OCI-M1 (cell line): ENCODE measurements at regions not wholly inside any gene's neighbourhood (a gene's known extent, or its start where the extent isn't known, plus 50 kb on each side); places are given as distances from the start of the nearest gene placed in this dataset.
"Not testable (repeated sequence)": the region's sequence is repeated elsewhere in the genome, so short reads cannot be mapped to it uniquely, and the experiment has no call there.

ENCODE experiments used
- DNase-seq: peaks from one replicate; lab custom pipeline; 2025; lab: John Stamatoyannopoulos, UW

DNA sequence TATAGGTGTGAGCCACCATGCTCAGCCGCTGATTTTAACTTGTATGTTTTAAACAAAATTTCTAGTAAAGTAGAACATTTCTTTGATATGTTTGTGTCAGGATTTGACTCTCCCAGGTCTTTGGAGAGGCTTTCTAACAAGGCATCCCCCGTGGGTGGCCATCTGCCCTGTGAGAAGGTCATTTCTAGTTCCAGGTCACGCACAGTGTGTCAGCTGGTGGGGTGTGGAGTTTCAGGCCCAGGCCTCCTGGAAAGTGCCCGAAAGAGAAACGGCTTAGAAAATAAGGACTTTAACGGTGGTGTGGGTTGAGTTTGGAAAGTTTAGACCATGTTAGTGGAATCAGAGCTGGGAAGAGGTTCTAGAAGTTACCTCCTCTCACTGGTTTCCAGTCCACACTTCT is 61.0 kb downstream of the SPDYE17 start:
- not testable (repeated sequence) for DNase-seq

DNA sequence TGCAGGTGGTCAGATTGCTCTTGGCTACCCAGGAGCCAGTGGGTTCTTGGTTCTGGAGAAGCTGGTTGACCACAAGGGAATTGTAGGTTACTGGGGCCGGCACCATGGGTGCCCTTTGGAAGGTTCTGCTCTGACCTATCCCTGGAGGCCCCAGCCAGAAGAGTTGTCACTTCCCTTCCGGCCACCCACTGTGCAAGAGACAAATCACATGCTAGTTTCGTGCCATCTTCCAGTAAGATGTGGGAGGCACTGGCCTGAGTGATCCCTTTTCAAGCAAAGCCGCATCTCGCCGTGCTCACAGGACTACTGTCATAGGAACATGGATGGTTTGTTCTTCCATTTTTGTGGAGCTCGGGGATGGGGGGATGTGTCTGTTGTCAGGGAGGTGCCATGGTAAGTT is 62.3 kb downstream of the SPDYE17 start:
- DNase-seq, result not testable (repeated sequence)

DNA sequence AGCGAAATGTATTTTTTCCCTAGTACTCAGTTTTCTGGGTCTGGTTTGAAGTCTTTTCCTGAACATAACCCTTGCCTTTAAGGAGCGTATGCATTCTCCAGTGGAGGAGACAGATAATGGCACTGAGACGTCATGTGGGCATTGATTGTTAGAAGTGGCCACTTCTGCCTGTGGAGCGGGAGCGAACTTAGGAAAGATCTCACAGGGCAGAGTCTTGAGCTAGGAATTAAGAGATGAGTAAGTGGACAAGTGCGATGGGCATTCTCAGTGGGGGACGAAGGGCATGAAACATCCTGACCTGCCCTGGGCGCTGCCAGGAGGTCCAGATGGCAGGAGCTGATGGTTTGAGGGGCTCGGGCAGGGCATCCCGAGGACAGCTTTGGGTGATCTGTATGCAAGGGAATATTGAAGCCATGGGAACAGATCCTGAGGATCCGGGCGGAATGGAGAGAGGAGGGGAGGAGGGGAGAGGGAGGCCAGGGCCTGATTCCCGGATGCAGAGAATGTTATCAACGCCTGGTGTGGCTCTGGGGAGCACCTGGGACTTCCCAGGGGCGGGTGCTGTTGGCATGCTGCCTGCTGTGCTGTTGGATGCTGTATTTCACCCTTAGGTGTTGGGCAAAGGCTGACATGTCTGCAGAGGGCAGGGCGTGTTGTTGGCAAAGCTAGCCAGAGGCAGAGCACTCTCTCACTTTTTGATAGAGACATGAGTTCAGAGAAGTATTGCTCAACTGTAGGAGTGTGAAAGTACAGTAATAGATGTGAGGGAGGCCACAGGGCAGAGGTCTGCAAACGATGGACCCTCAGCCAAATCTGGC is 66.2 kb downstream of the SPDYE17 start:
- DNase-seq, result not testable (repeated sequence)

DNA sequence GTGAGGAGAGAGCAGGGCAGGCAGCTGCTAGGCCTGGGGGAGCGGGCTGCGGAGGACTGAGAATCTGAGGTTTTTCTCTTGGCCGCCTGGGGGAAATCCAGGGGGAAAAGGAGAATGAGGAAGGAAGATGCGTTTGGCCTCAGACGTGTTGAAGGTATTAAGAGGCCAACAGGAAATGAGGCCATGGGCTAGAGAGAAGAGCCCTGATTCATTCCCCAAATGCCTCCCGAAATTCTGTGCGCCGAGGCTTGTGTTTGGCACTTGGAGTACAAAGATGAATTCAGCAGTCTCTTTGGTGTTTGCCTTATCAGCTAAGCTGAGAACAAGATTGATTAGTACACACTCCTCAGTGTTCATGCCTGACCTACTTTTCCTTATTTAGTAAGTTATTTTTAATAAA is 68.1 kb downstream of the SPDYE17 start:
- not testable (repeated sequence) for DNase-seq

DNA sequence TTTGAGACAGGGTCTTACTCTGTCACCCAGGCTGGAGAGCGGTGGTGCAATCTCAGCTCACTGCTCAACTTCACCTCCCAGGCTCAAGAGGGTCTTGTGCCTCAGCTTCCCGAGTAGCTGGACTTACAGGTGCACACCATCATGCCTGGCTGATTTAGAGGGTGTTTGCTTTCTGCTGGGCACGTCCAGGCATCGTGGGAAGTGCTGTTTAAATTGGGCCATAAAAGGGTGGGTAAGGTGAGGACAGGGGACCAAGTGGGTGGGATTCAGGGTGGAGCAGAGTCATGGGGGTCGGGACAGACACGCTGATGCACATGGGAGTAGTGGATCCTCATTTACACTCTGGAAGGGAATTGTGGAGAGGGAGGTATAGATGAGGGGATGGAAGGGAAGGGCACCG is 69.1 kb downstream of the SPDYE17 start:
- DNase-seq, result not testable (repeated sequence)

DNA sequence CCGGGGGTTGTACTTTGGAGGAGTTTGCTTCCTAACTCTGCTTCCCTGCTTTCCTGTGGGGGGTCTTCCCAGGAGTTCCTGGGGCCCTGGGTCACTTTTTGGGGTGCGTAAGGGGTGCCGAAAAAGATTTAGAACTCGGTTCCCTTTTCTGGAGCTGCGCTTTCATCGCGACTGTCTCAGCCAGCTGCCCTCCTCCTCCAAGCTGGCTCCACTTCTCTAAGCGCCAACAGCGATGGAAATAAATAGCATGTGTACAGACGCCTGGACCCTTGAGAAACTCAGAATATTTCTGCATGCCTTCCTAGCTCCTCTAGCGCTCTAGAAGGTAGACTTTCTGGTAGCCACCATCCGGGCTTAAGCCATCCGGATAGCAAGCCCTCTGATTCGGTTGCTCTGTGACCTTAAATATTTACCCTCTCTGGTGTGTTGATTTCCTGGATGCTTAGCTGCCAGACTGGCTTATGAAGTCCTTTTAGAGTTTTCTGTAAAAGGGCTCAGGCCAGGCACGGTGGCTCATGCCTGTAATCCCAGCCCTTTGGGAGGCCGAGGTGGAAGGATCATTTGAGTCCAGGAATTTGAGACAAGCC is 71.7 kb downstream of the SPDYE17 start:
- not testable (repeated sequence) for DNase-seq

DNA sequence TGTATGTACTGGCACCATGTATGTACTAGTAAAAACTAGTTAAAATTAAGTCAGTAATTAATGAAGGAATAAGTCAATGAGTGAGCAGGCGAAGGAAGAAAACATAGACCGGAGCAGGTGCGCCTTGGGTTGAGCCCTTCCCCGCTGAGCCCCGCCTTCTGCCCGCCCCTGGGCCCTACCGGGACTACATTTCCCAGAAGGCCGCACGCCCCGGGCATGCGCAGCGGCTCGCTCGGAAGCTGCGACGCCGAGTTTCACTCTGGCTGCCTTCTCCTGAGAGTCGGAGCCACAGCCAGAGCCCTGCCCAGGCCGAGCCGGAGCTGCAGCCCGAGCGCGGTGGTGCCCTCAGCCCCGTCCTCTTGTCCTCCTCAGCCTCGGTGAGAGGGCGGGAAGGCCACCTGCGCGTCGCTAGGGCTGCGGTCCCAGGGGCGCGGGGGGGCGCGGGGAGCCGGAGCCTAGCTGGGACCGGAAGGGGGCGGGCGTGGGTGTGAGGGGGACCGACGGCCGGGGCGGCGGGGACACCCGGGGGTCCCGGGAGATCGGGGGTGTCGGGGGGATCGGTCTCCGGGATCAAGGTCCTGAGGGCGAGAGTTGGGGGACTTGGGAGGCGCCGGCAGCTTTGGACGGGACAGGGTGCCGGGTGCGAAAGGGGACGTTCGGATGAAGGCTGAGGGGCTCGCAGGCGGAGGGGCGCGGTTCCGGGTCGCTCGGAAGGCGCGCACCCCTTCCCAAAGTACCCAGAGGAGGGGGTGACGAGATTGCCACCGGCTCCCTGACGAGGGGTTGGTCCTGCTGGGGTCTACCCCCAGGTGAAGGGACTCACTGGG is 72.4 kb downstream of the SPDYE17 start:
- not testable (repeated sequence) for DNase-seq

DNA sequence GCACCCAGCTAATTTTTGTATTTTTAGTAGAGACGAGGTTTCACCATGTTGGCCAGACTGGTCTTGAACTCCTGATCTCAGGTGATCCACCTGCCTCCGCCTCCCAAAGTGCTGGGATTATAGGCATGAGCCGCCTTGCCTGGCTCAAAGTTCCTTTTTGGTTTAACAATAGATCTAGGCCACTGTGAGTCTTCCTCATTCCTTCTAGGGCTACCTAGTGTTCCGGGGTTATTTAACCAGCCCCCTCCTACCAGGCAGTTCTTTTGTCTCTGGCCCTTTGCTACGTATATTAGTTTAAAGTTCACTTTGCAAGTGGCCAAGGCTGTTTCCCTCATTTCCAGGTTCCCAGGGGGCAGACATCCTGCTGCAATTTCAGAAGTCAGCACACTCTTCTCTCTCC is 75.6 kb downstream of the SPDYE17 start:
- not testable (repeated sequence) for DNase-seq

DNA sequence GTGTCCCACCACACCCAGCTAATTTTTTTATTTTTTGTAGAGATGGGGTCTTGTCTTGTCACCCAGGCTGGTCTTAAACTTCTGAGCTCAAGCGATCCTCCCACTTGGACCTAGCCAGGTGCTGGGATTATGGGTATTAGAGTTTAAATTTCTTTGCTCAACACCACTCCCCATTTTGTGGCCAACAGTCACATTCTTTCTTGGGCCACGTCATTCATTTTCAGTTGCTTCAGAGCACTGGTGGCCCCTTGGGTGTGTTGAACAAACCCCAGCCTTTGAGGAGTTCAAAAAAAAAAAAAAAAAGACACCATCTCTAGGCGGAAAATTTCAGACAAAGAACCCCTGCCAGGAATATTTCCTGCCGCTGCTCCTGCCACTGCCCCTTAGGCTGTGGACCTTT is 77.0 kb downstream of the SPDYE17 start:
- DNase-seq, result not testable (repeated sequence)

DNA sequence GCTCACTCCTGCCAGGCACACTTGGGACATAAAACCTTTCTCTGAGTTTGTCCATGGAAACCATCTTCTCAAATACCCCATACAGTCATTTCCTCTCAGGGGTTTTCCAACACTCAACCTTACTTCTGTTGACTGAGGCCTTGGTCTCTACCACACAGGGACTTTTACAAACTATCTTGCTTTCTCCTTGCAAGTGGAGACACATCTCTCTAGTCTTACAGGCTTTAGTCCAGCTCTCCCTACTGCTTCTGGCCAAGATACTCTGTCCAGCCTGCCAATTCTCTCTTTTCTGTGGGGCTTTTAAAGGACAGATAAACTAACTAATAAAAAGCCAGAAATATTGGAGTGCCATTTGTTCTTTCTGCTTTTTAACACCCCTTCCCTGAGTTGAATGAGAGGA is 87.6 kb downstream of the SPDYE17 start:
- not testable (repeated sequence) for DNase-seq

DNA sequence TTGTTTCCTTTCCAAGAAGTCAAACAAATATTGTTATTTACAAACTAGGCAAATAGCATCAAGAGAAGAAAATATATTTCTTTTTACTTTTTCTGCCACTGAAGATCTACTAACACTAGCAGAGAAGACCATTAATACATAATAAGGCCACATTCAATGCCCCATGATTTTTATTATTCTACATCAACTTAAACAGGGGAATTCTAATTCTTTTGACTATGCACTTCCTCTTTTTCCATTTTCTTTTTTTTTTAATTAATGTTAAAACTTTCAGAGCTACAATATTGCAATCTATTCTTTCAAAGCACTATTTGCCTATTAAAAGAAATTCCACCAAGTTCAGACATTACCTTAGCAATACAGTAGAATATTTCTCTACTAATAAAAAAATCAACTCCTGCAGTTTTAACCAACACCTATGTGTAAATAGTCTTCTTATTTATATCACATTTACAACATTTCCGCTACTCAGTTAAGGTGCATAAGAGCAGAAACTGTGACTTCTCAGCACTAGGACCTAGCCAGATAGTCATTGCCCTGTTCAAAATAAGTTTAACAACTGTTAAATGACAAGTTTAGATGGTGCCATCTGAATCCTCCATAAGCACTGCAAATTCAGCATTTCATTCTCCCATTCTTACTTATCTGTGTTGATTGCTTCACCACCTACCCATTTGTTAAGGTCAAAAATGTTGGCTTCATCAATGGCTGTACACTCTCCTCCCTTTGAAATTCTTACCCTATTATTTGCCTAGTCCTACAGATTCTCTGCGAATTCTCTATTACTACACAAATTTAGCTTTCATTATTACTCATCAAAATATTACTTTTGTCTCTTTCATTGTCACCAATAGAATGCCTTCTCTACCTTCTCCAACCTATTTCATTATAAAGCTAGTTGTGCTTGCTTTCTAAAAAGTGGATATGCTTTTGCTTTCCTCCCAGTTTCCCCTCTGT is 90.1 kb downstream of the SPDYE17 start:
- not testable (repeated sequence) for DNase-seq

DNA sequence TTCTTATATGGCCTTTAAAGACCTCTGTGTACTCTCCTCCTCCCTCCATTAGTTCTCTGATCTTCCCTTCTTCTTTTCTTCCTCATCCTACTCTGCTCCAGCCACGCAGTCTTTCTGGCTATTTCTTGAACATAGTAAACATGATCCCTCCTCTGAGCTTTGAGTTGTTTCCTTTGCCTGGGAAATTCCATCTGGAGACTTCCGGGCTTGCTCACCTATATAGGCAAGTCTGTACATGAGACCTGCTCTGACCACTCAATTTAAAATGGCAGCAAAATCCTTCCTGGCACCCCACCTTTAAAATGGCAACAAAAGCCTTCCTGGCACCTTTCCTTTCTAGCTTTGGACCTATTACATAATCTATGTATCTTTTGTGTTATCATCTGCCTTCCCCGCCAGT is 94.4 kb downstream of the SPDYE17 start:
- not testable (repeated sequence) for DNase-seq

DNA sequence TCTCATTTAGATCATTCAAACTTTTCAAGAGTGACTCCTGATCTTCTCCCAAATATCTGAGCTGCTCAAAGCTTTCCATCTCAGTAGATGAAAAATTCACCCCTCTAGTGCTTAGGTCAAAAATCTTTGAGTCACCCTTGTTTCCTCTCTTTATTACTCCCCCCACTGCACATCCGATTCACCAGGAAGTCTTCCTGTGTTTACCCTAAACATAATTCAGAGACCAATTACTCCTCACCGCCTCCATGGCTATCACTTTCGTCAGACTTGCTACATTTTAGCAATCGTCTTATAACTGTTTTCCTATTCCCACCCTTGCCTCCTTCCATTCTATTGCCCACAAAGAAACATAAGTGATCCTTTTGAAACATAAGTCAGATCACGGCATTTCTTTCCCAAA is 94.8 kb downstream of the SPDYE17 start:
- DNase-seq, result not testable (repeated sequence)

DNA sequence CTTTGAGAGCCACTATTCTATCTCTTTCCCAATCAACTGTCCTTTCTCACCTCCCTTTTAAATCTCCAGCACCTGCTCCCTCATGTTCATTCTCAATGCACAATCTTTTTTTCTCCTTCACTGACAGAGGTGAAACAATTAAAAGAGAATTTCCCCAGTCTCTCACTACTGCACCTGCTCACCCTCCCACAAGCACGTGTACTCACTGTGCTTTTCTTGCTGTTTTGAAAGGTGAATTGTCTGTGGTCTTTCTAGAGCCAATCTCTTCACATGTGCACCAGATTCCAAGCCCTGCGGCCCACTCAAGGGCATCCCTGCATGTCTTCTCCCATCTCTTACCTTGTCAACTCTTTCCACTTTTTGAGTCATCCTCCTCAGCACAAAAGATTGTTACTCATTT is 95.8 kb downstream of the SPDYE17 start:
- DNase-seq, result not testable (repeated sequence)

DNA sequence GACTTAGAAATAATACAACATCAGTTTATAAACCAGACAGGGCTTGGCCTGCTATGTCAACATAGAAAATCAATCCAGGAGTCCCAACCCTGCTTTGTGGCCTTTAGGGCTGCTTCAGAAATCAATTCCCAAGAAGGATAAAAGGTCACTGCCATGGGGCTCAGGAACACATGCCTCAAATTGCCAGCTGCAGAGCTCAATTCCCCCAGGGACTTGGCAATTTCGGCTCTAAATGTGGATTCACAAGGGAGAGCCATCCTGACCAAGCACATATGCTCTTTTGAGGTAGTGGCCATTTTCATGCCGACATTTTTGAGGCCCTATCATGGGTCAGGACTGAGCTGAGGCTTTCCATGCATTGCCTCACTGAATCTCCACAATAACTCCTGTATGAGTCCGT is 97.5 kb downstream of the SPDYE17 start:
- DNase-seq, result not testable (repeated sequence)

DNA sequence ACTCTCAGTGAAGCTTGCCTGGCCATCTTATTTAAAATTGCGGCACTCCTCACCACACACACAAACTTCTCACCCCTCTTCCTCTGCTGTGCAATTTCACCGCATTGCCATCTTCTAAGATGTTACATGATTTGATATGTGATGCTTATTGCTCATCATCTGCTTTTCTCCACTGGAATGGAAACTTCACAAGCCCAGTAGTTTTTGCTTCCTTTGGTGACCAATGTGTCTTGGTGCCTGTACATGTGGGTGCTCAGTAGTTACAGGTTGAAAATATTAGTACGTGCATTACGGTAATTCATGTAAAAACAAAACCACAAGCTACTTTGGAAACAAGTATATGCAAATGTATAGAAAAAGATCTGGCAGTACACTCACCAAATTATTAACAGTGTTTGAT is 99.2 kb downstream of the SPDYE17 start:
- not testable (repeated sequence) for DNase-seq

DNA sequence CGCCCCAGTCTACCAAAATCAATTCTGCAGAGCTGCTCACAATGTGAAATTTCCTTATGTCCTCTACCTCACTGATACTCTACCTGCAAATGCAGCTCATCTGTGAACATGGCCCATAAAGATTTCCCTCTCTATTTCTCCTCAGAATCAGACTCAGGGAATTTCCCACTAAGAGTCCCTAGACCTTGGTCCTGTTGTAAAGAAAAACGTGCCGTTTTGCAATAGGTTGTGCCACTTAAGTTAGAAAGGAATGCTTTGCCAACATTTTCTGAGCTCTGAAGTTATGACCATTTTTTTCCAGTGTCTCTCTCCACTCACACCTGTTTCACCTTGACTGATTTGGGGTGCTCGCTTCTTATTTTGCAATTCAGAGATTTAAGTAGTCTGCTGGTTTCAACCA is 100.7 kb downstream of the SPDYE17 start:
- not testable (repeated sequence) for DNase-seq

DNA sequence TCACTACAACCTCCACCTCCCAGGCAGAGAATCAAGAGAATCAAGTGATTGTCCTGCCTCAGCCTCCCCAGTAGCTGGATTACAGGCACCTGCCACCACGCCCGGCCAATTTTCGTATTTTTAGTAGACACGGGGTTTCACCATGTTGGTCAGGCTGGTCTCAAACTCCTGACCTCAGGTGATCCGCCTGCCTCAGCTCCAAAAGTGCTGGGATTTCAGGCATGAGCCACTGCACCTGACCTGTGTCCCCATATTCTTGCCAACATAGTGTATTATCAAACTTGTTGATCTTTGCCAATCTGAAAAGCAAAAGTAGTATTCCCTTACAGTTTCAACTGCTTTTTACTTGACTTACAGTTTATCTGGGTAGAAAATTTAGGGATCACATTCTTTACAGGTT is 101.7 kb downstream of the SPDYE17 start:
- DNase-seq, result not testable (repeated sequence)

DNA sequence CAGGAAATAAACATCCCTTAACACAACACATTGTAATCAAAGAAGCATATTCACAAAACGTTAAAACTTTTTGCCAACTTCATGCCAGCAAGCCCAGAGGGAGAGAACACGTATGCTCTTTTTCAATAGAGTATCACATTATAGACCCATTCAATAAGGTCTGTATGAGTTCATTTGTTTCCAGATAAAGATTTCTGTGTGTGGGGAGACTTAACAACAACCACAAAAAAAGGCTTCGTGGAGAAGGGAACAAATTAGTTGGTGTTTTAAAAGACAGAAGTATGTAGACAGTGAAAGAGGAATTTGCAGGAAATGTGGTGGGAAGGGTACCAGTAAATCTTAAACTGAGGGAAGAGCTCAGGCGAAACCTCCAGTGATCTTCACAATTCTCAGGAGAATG is 103.4 kb downstream of the SPDYE17 start:
- DNase-seq, result not testable (repeated sequence)

DNA sequence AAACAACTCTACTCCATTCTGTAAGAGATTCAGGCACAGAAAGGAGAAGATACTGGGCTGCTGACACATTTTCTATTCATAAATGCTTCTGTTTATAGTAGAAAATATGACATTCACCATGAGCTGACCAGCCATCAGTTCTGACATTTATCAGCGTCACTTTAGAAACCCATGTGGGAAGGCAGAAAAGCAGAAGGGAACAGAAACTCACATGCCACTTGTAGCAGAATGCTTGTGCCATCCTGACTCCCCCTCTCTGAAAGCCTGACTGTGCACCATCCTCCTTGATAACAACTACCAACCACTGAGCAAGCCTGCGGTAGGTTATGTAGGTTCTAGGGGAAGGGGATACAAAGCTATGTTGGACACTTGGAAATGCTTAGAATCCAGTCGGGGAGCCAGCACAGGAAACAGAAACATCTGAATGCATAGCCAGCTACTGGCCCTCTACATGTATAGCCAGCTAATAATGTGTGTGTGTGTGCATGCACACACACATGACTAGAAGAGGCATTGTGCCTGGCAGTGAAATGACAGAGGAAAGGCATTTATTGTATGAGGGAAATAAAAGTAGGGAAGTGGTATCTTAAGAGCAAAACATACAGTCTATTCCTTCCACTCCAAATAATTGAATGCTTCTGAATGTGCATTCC is 104.3 kb downstream of the SPDYE17 start:
- not testable (repeated sequence) for DNase-seq

DNA sequence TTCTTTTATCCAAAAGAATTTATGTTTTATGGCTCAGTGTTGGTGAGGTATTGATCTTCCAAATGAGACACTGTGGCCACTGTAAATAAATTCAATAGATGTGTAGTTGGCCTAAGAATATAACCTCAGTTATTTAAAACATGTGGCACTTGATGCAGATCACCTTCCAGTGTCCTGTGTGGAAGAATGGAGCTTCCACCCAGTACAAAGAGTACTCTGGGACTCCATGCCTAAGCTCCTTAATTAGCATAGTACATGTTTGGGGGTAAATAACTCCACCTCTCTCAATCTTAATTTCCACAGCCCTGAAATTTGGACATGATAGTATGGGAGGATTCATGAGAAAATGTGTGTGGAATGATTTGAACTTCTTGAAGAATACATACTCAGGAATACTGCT is 105.7 kb downstream of the SPDYE17 start:
- not testable (repeated sequence) for DNase-seq
